GM12878 (cell line): ENCODE measurements at regions not wholly inside any gene's neighbourhood (a gene's known extent, or its start where the extent isn't known, plus 50 kb on each side); places are given as distances from the start of the nearest gene placed in this dataset.

Experiments
- ASH2L ChIP-seq: fragments of 300-600, 200-600 bp; sonication (generic); IDR thresholded peaks from 2 replicates; pipeline ENCODE4 v1.6.1; 2017; ENCODE audit warnings: low read depth, mild to moderate bottlenecking, borderline replicate concordance
- DPF2 ChIP-seq: fragments of 450-650 bp; IDR thresholded peaks from 2 replicates; pipeline ENCODE4 v1.6.1; 2017; ENCODE audit warnings: mild to moderate bottlenecking
- EZH2 ChIP-seq: IDR thresholded peaks from 2 replicates; pipeline ENCODE4 v1.6.1; 2012; ENCODE audit warnings: low read depth, mild to moderate bottlenecking, control low read depth, inconsistent platforms, low read length, borderline replicate concordance; ENCODE audit not compliant: control insufficient read depth
- IKZF1 ChIP-seq: fragments of 450-650 bp; conservative IDR thresholded peaks from 2 replicates; pipeline ENCODE4 v1.6.1; 2017; ENCODE audit warnings: antibody characterized with exemption, mild to moderate bottlenecking
- JUND ChIP-seq: IDR thresholded peaks from 2 replicates; pipeline ENCODE4 v1.6.1; 2012; ENCODE audit warnings: low read depth, mild to moderate bottlenecking, low read length, improper control_type of control experiment, moderate library complexity
- MYC ChIP-seq: IDR thresholded peaks from 2 replicates; pipeline ENCODE4 v1.6.1; 2011; ENCODE audit warnings: mild to moderate bottlenecking, low read length, moderate library complexity, inconsistent platforms; ENCODE audit not compliant: insufficient read depth, insufficient replicate concordance, insufficient read length, severe bottlenecking
- NFXL1 ChIP-seq: fragments of 450-650 bp; IDR thresholded peaks from 2 replicates; pipeline ENCODE4 v1.6.1; 2017; ENCODE audit warnings: antibody characterized with exemption, mild to moderate bottlenecking, borderline replicate concordance
- POLR2A ChIP-seq: IDR thresholded peaks from 2 replicates; pipeline ENCODE4 v1.6.1; 2011; ENCODE audit warnings: low read depth, mild to moderate bottlenecking, low read length
- POLR2AphosphoS5 ChIP-seq: IDR thresholded peaks from 2 replicates; pipeline ENCODE4 v1.6.1; 2011; ENCODE audit warnings: mild to moderate bottlenecking, low read length, inconsistent platforms
- POU2F2 ChIP-seq: IDR thresholded peaks from 3 replicates; pipeline ENCODE4 v1.6.1; 2011; ENCODE audit warnings: low read depth, mild to moderate bottlenecking, low read length, borderline replicate concordance
- SPI1 ChIP-seq: IDR thresholded peaks from 2 replicates; pipeline ENCODE4 v1.6.1; 2011; ENCODE audit warnings: low read depth, mild to moderate bottlenecking, low read length, moderate library complexity, borderline replicate concordance; ENCODE audit not compliant: insufficient read depth
- TF ChIP-seq, protein P1 (sequence below): IDR thresholded peaks from 2 replicates; pipeline ENCODE4 v1.6.1; 2012; ENCODE audit warnings: mild to moderate bottlenecking, low read depth, low read length
- TF ChIP-seq, protein P2 (sequence below), 3 experiments: IDR thresholded peaks in 2 of 3; conservative IDR thresholded peaks in 1 of 3; 2 replicates each; pipeline ENCODE4 v1.5.1; 2011; ENCODE audit warnings: low read depth in 3 of 3, low read length in 3 of 3, mild to moderate bottlenecking in 3 of 3, control low read depth in 2 of 3, moderate library complexity in 2 of 3, inconsistent platforms in 1 of 3, mixed read lengths in 1 of 3; ENCODE audit not compliant: control insufficient read depth in 2 of 3, insufficient read depth in 1 of 3; ENCODE audit errors: extremely low read depth in 1 of 3
- TF ChIP-seq, protein P3 (sequence below): IDR thresholded peaks from 2 replicates; pipeline ENCODE4 v1.6.1; 2011; ENCODE audit warnings: borderline replicate concordance, low read depth, mild to moderate bottlenecking, moderate library complexity, mixed read lengths, low read length; ENCODE audit not compliant: insufficient read depth; ENCODE audit errors: extremely low read length

GRCh38 chr9:32866273-32866672, 82.9 kb downstream of the TMEM215 start:
- TF ChIP-seq, protein P1, sequence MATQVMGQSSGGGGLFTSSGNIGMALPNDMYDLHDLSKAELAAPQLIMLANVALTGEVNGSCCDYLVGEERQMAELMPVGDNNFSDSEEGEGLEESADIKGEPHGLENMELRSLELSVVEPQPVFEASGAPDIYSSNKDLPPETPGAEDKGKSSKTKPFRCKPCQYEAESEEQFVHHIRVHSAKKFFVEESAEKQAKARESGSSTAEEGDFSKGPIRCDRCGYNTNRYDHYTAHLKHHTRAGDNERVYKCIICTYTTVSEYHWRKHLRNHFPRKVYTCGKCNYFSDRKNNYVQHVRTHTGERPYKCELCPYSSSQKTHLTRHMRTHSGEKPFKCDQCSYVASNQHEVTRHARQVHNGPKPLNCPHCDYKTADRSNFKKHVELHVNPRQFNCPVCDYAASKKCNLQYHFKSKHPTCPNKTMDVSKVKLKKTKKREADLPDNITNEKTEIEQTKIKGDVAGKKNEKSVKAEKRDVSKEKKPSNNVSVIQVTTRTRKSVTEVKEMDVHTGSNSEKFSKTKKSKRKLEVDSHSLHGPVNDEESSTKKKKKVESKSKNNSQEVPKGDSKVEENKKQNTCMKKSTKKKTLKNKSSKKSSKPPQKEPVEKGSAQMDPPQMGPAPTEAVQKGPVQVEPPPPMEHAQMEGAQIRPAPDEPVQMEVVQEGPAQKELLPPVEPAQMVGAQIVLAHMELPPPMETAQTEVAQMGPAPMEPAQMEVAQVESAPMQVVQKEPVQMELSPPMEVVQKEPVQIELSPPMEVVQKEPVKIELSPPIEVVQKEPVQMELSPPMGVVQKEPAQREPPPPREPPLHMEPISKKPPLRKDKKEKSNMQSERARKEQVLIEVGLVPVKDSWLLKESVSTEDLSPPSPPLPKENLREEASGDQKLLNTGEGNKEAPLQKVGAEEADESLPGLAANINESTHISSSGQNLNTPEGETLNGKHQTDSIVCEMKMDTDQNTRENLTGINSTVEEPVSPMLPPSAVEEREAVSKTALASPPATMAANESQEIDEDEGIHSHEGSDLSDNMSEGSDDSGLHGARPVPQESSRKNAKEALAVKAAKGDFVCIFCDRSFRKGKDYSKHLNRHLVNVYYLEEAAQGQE: no peak
- TF ChIP-seq, protein P2, sequence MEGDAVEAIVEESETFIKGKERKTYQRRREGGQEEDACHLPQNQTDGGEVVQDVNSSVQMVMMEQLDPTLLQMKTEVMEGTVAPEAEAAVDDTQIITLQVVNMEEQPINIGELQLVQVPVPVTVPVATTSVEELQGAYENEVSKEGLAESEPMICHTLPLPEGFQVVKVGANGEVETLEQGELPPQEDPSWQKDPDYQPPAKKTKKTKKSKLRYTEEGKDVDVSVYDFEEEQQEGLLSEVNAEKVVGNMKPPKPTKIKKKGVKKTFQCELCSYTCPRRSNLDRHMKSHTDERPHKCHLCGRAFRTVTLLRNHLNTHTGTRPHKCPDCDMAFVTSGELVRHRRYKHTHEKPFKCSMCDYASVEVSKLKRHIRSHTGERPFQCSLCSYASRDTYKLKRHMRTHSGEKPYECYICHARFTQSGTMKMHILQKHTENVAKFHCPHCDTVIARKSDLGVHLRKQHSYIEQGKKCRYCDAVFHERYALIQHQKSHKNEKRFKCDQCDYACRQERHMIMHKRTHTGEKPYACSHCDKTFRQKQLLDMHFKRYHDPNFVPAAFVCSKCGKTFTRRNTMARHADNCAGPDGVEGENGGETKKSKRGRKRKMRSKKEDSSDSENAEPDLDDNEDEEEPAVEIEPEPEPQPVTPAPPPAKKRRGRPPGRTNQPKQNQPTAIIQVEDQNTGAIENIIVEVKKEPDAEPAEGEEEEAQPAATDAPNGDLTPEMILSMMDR (IDR thresholded peaks at IDR 0.05 in 2 of 3, conservative IDR thresholded peaks at IDR 0.05 in 1 of 3; ENCODE audit: control insufficient read depth in 2 of 3, extremely low read depth in 1 of 3, insufficient read depth in 1 of 3, low read depth in 3 of 3, low read length in 3 of 3): no peak
- no peak for TF ChIP-seq POU2F2
- no peak for TF ChIP-seq NFXL1
- no peak for TF ChIP-seq MYC
- no peak for TF ChIP-seq EZH2
- no peak for TF ChIP-seq POLR2AphosphoS5
- no peak for TF ChIP-seq POLR2A
- no peak for TF ChIP-seq ASH2L
- TF ChIP-seq JUND: no peak
- TF ChIP-seq SPI1: no peak
- TF ChIP-seq, protein P3, sequence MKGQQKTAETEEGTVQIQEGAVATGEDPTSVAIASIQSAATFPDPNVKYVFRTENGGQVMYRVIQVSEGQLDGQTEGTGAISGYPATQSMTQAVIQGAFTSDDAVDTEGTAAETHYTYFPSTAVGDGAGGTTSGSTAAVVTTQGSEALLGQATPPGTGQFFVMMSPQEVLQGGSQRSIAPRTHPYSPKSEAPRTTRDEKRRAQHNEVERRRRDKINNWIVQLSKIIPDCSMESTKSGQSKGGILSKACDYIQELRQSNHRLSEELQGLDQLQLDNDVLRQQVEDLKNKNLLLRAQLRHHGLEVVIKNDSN: no peak
- no peak for TF ChIP-seq IKZF1
- TF ChIP-seq DPF2: no peak
